Activated CD4-positive, alpha-beta T cell treated with anti-CD3 and anti-CD28 coated beads for 4 hours (primary cell): ENCODE measurements at regions not wholly inside any gene's neighbourhood (a gene's known extent, or its start where the extent isn't known, plus 50 kb on each side); places are given as distances from the start of the nearest gene placed in this dataset.

Experiments used
- DNase-seq, 2 donors: peaks; one replicate each; pipeline ENCODE4 v3.0.0-alpha.2; 2020

- no peak for DNase-seq
Measured at GRCh38 chr5:133681896-133682295, 69.6 kb upstream of the FSTL4 start.

- no peak for DNase-seq
Measured at GRCh38 chr5:133680830-133681565, 68.7 kb upstream of the FSTL4 start.

GRCh38 chr5:133679534-133679933 is 67.2 kb upstream of the FSTL4 start:
- no peak for DNase-seq

GRCh38 chr5:133675376-133676154 is 63.2 kb upstream of the FSTL4 start:
- no peak for DNase-seq

- DNase-seq = no peak
Measured at GRCh38 chr5:133670336-133670735, 58.0 kb upstream of the FSTL4 start.

GRCh38 chr5:133669472-133669871 is 57.1 kb upstream of the FSTL4 start:
- DNase-seq = no peak

GRCh38 chr5:133668458-133668857 is 56.1 kb upstream of the FSTL4 start:
- DNase-seq = no peak

GRCh38 chr5:133667217-133667616 is 54.9 kb upstream of the FSTL4 start:
- DNase-seq = no peak

- DNase-seq = no peak
Measured at GRCh38 chr5:133665571-133665970, 53.2 kb upstream of the FSTL4 start.

- no peak for DNase-seq
Measured at GRCh38 chr5:133664422-133664821, 52.1 kb upstream of the FSTL4 start.

GRCh38 chr5:133663397-133664054 is 51.2 kb upstream of the FSTL4 start:
- no peak for DNase-seq

GRCh38 chr5:133662578-133662977 is 50.2 kb upstream of the FSTL4 start:
- no peak for DNase-seq
